ENCODE measurements at regions not wholly inside any gene's neighbourhood (a gene's known extent, or its start where the extent isn't known, plus 50 kb on each side); places are given as distances from the start of the nearest gene placed in this dataset.
"Not testable (repeated sequence)": the region's sequence is repeated elsewhere in the genome, so short reads cannot be mapped to it uniquely, and the experiment has no call there.

- no peak for DNase-seq
Measured at GRCh38 chr15:98277602-98278001, 317.1 kb downstream of the ARRDC4 start.

GRCh38 chr15:98280284-98280975 lies 319.9 kb downstream of the ARRDC4 start:
- no peak for DNase-seq

- DNase-seq = no peak
Measured at GRCh38 chr15:98281130-98281529, 320.6 kb downstream of the ARRDC4 start.

GRCh38 chr15:98282656-98283332 lies 322.3 kb downstream of the ARRDC4 start:
- DNase-seq = no peak

- DNase-seq = no peak
Measured at GRCh38 chr15:98286200-98286599, 325.7 kb downstream of the ARRDC4 start.

- no peak for DNase-seq
Measured at GRCh38 chr15:98286831-98287230, 326.3 kb downstream of the ARRDC4 start.

GRCh38 chr15:98288091-98288590 lies 327.6 kb downstream of the ARRDC4 start:
- DNase-seq = no peak

GRCh38 chr15:98289747-98290146 lies 329.2 kb downstream of the ARRDC4 start:
- peak; percentile 48 for DNase-seq

GRCh38 chr15:98292442-98293240 lies 332.1 kb downstream of the ARRDC4 start:
- DNase-seq = no peak

- DNase-seq = no peak
Measured at GRCh38 chr15:98294126-98294525, 333.6 kb downstream of the ARRDC4 start.

GRCh38 chr15:98295101-98295759 lies 334.7 kb downstream of the ARRDC4 start:
- not testable (repeated sequence) for DNase-seq

- DNase-seq = no peak
Measured at GRCh38 chr15:98296653-98297052, 336.1 kb downstream of the ARRDC4 start.

GRCh38 chr15:98304371-98304770 lies 343.9 kb downstream of the ARRDC4 start:
- DNase-seq = no peak

GRCh38 chr15:98308117-98308516 lies 340.2 kb upstream of the IGF1R start:
- no peak for DNase-seq

GRCh38 chr15:98311566-98312188 lies 336.7 kb upstream of the IGF1R start:
- peak; percentile 81 for DNase-seq

- no peak for DNase-seq
Measured at GRCh38 chr15:98312913-98313312, 335.4 kb upstream of the IGF1R start.

GRCh38 chr15:98315971-98316370 lies 332.4 kb upstream of the IGF1R start:
- DNase-seq = no peak

GRCh38 chr15:98321896-98322295 lies 326.4 kb upstream of the IGF1R start:
- peak; percentile 54 for DNase-seq

GRCh38 chr15:98322581-98322980 lies 325.8 kb upstream of the IGF1R start:
- DNase-seq = no peak

- DNase-seq = no peak
Measured at GRCh38 chr15:98324341-98324970, 323.9 kb upstream of the IGF1R start.

GRCh38 chr15:98326804-98327203 lies 321.5 kb upstream of the IGF1R start:
- DNase-seq = no peak

All from renal pelvis (tissue), 1 donor.